ENCODE measurements at regions not wholly inside any gene's neighbourhood (a gene's known extent, or its start where the extent isn't known, plus 50 kb on each side); places are given as distances from the start of the nearest gene placed in this dataset.

GRCh38 chr11:71180694-71181470 lies 71.5 kb downstream of the SHANK2 start:
- Histone ChIP-seq H3K4me2 (ENCODE audit: insufficient read depth in 1 of 2, low read depth in 2 of 2, low read length in 2 of 2) (no peak overlapping the region), H4K91ac (replicated peaks; ENCODE audit: insufficient read length, low read length) (no peak overlapping the region), H3K4ac (replicated peaks; ENCODE audit: insufficient read length, low read depth, low read length) (no peak overlapping the region), H2BK20ac (ENCODE audit: low read length) (no peak overlapping the region), H4K8ac (ENCODE audit: extremely low read depth, insufficient read depth, low read length) (no peak overlapping the region), H2AFZ (ENCODE audit: low read length) (no peak overlapping the region), H2BK12ac (ENCODE audit: low read depth, low read length) (no peak overlapping the region), H3K4me3 (ENCODE audit: extremely low read depth in 1 of 4, insufficient read depth in 2 of 4, low read depth in 3 of 4, low read length in 4 of 4) (no peak overlapping the region), H3K4me1 (replicated peaks in 1 of 4; ENCODE audit: control insufficient read depth in 3 of 4, insufficient read depth in 4 of 4, low read length in 3 of 4) (peaks cover 0 to 2% (median 1%) of the 10 kb centered on the region in 4 experiments; a peak in 5 of 7 replicates), H3K79me2 (ENCODE audit: control insufficient read depth in 1 of 2, insufficient read depth in 2 of 2, low read length in 2 of 2) (peaks cover 0 to 78% of the 10 kb centered on the region in 2 experiments; a peak in 2 of 4 replicates), H3K18ac (ENCODE audit: extremely low read depth, low read length) (no peak overlapping the region), H3K14ac (ENCODE audit: insufficient read length) (no peak overlapping the region), H3K9ac (replicated peaks in 1 of 4; ENCODE audit: extremely low read depth in 1 of 4, low read depth in 3 of 4, low read length in 3 of 4) (no peak overlapping the region), H3K79me1 (ENCODE audit: low read depth, low read length) (peaks cover 4% of the 10 kb centered on the region), H2BK120ac (replicated peaks; ENCODE audit: low read depth, low read length) (no peak overlapping the region), H3K23ac (ENCODE audit: insufficient read length) (no peak overlapping the region), H3K27me3 (replicated peaks in 1 of 4; ENCODE audit: control insufficient read depth in 3 of 4, extremely low read depth in 1 of 4, insufficient read depth in 3 of 4, low read length in 3 of 4) (no peaks in the 10 kb centered on the region), H2BK15ac (ENCODE audit: low read length) (no peak overlapping the region), H4K5ac (ENCODE audit: insufficient read length, low read depth, low read length) (no peak overlapping the region), H2AK5ac (ENCODE audit: low read depth, low read length) (no peak overlapping the region), H3K56ac (replicated peaks; ENCODE audit: insufficient read length, low read depth, low read length) (no peak overlapping the region), H4K20me1 (replicated peaks in 1 of 2; ENCODE audit: control insufficient read depth in 1 of 2, insufficient read depth in 2 of 2, low read length in 2 of 2) (peaks cover 6% of the 10 kb centered on the region in 2 experiments), H2BK5ac (ENCODE audit: low read depth, low read length) (no peak overlapping the region), H3K23me2 (ENCODE audit: low read depth, low read length) (no peaks in the 10 kb centered on the region), H3K27ac (ENCODE audit: low read depth, low read length) (no peak overlapping the region), H3K9me3 (ENCODE audit: insufficient read depth in 2 of 2, low read depth in 1 of 2, low read length in 1 of 2) (peaks cover 0 to 11% of the 10 kb centered on the region in 2 experiments; a peak in 2 of 4 replicates), H3K36me3 (ENCODE audit: control insufficient read depth in 2 of 4, insufficient read depth in 4 of 4, low read length in 3 of 4) (peaks cover 0 to 2% (median 0%) of the 10 kb centered on the region in 4 experiments; a peak in 1 of 8 replicates)
- DNase-seq (ENCODE audit: low read depth in 1 of 2, low spot score in 2 of 2) (no peak), FAIRE-seq (no peak)
- 81% methylated on average over 15 of the region's 15 CpGs; no CpG with 5 or more reads in 1 of the 2 experiments for WGBS, 2 experiments (ENCODE audit: extremely low coverage in 1 of 2, insufficient coverage in 1 of 2, insufficient read length in 1 of 2, insufficient replicate concordance in 2 of 2, low coverage in 1 of 2, low lambda C conversion rate in 2 of 2, missing lambda C conversion rate in 1 of 2)
- ChIA-PET CTCF (ENCODE audit: partially characterized antibody) (interaction anchor here (0.9 to 1.5 kb wide), 3 partner anchors 12 to 60 kb away, joined by 3 to 6 read pairs (median 4); no protein-coding TSS in a partner anchor), POLR2A (ENCODE audit: partially characterized antibody) (interaction anchor here (1.7 kb wide), 1 partner anchor 66 kb away, joined by 5 read pairs; no protein-coding TSS in a partner anchor)
- TF ChIP-seq BCL11A (IDR thresholded peaks at IDR 0.05; ENCODE audit: low read depth in 2 of 2, low read length in 2 of 2) (no peak), CHD2 (IDR thresholded peaks at IDR 0.05; ENCODE audit: low read length) (no peak), KDM4A (IDR thresholded peaks at IDR 0.05; ENCODE audit: low read depth, low read length, severe bottlenecking) (no peak), JUND (IDR thresholded peaks at IDR 0.05; ENCODE audit: low read length) (no peak), CEBPB (IDR thresholded peaks at IDR 0.05; ENCODE audit: low read depth, low read length) (no peak), POU5F1 (IDR thresholded peaks at IDR 0.05; ENCODE audit: low read depth, low read length) (no peak), SIRT6 (IDR thresholded peaks at IDR 0.05; ENCODE audit: low read length) (no peak)
- TF ChIP-seq, protein P1, sequence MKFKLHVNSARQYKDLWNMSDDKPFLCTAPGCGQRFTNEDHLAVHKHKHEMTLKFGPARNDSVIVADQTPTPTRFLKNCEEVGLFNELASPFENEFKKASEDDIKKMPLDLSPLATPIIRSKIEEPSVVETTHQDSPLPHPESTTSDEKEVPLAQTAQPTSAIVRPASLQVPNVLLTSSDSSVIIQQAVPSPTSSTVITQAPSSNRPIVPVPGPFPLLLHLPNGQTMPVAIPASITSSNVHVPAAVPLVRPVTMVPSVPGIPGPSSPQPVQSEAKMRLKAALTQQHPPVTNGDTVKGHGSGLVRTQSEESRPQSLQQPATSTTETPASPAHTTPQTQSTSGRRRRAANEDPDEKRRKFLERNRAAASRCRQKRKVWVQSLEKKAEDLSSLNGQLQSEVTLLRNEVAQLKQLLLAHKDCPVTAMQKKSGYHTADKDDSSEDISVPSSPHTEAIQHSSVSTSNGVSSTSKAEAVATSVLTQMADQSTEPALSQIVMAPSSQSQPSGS (IDR thresholded peaks at IDR 0.05; ENCODE audit: low read length), result no peak
- TF ChIP-seq, protein P2, sequence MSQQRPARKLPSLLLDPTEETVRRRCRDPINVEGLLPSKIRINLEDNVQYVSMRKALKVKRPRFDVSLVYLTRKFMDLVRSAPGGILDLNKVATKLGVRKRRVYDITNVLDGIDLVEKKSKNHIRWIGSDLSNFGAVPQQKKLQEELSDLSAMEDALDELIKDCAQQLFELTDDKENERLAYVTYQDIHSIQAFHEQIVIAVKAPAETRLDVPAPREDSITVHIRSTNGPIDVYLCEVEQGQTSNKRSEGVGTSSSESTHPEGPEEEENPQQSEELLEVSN (IDR thresholded peaks at IDR 0.05), result no peak
- TF ChIP-seq, protein P3, sequence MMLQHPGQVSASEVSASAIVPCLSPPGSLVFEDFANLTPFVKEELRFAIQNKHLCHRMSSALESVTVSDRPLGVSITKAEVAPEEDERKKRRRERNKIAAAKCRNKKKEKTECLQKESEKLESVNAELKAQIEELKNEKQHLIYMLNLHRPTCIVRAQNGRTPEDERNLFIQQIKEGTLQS (IDR thresholded peaks at IDR 0.05; ENCODE audit: insufficient read depth, low read depth, low read length), result no peak

Data from H1 (cell line).